GM12878 (cell line): ENCODE measurements at regions not wholly inside any gene's neighbourhood (a gene's known extent, or its start where the extent isn't known, plus 50 kb on each side); places are given as distances from the start of the nearest gene placed in this dataset.

Source experiments
- ASH2L ChIP-seq: fragments of 300-600, 200-600 bp; sonication (generic); IDR thresholded peaks from 2 replicates; pipeline ENCODE4 v1.6.1; 2017; ENCODE audit warnings: low read depth, mild to moderate bottlenecking, borderline replicate concordance
- ATF7 ChIP-seq: fragments of 450-650 bp; IDR thresholded peaks from 2 replicates; pipeline ENCODE4 v1.6.1; 2016; ENCODE audit warnings: low read depth, mild to moderate bottlenecking
- BMI1 ChIP-seq: fragments of 450-650 bp; IDR thresholded peaks from 2 replicates; pipeline ENCODE4 v1.6.1; 2016; ENCODE audit warnings: mild to moderate bottlenecking, moderate library complexity, borderline replicate concordance
- BRCA1 ChIP-seq: IDR thresholded peaks from 2 replicates; pipeline ENCODE4 v1.6.1; 2011; ENCODE audit warnings: low read depth, low read length, improper control_type of control experiment
- CBX3 ChIP-seq: fragments of 200-600 bp; sonication (generic); IDR thresholded peaks from 2 replicates; pipeline ENCODE4 v1.6.1; 2016; ENCODE audit warnings: low read depth, borderline replicate concordance
- CHD1 ChIP-seq: IDR thresholded peaks from 2 replicates; pipeline ENCODE4 v1.6.1; 2012; ENCODE audit warnings: low read depth, low read length, improper control_type of control experiment
- CTCF ChIP-seq, 3 experiments: IDR thresholded peaks in 2 of 3; conservative IDR thresholded peaks in 1 of 3; 2 replicates each; pipeline ENCODE4 v1.5.1; 2011; ENCODE audit warnings: low read depth in 3 of 3, low read length in 3 of 3, mild to moderate bottlenecking in 3 of 3, control low read depth in 2 of 3, moderate library complexity in 2 of 3, inconsistent platforms in 1 of 3, mixed read lengths in 1 of 3; ENCODE audit not compliant: control insufficient read depth in 2 of 3, insufficient read depth in 1 of 3; ENCODE audit errors: extremely low read depth in 1 of 3
- EED ChIP-seq: sonication (generic); IDR thresholded peaks from 2 replicates; pipeline ENCODE4 v1.6.1; 2016; ENCODE audit warnings: antibody characterized with exemption, low read depth
- EGR1 ChIP-seq, 2 experiments: IDR thresholded peaks; 1 replicate in 1 of 2; 2 replicates in 1 of 2; pipeline ENCODE4 v1.6.1; 2011 to 2012; ENCODE audit warnings: low read depth in 2 of 2, low read length in 2 of 2, borderline replicate concordance in 1 of 2, mild to moderate bottlenecking in 1 of 2, moderate library complexity in 1 of 2
- EZH2 ChIP-seq: IDR thresholded peaks from 2 replicates; pipeline ENCODE4 v1.6.1; 2012; ENCODE audit warnings: low read depth, mild to moderate bottlenecking, control low read depth, inconsistent platforms, low read length, borderline replicate concordance; ENCODE audit not compliant: control insufficient read depth
- IKZF2 ChIP-seq, 2 experiments: fragments of 450-650 bp; IDR thresholded peaks; 2 replicates each; pipeline ENCODE4 v1.6.1; 2017; ENCODE audit warnings: mild to moderate bottlenecking in 2 of 2, moderate library complexity in 2 of 2
- IRF3 ChIP-seq: fragments of 450-650 bp; IDR thresholded peaks from 2 replicates; pipeline ENCODE4 v1.6.1; 2014; ENCODE audit warnings: mild to moderate bottlenecking
- NFYA ChIP-seq: IDR thresholded peaks from 2 replicates; pipeline ENCODE4 v1.6.1; 2011; ENCODE audit warnings: low read depth, mild to moderate bottlenecking, low read length, improper control_type of control experiment, borderline replicate concordance
- POLR2A ChIP-seq: IDR thresholded peaks from 2 replicates; pipeline ENCODE4 v1.6.1; 2011; ENCODE audit warnings: low read depth, mild to moderate bottlenecking, low read length
- RAD51 ChIP-seq: fragments of 450-650 bp; IDR thresholded peaks from 2 replicates; pipeline ENCODE4 v1.6.1; 2016; ENCODE audit warnings: moderate library complexity, mild to moderate bottlenecking, inconsistent platforms
- RBBP5 ChIP-seq: fragments of 200-600 bp; sonication (generic); conservative IDR thresholded peaks from 2 replicates; pipeline ENCODE4 v1.6.1; 2016
- SIX5 ChIP-seq: IDR thresholded peaks from 2 replicates; pipeline ENCODE4 v1.6.1; 2011; ENCODE audit warnings: mild to moderate bottlenecking, low read depth, low read length, moderate library complexity; ENCODE audit not compliant: severe bottlenecking
- TBL1XR1 ChIP-seq: IDR thresholded peaks from 2 replicates; pipeline ENCODE4 v1.6.1; 2012; ENCODE audit warnings: low read depth, low read length, improper control_type of control experiment
- USF2 ChIP-seq: IDR thresholded peaks from 2 replicates; pipeline ENCODE4 v1.6.1; 2011; ENCODE audit warnings: low read depth, low read length, improper control_type of control experiment, borderline replicate concordance
- ZBTB40 ChIP-seq: fragments of 450-650 bp; IDR thresholded peaks from 2 replicates; pipeline ENCODE4 v1.6.1; 2016; ENCODE audit warnings: mild to moderate bottlenecking, moderate library complexity, borderline replicate concordance
- ZNF274 ChIP-seq: IDR thresholded peaks from one replicate; pipeline ENCODE4 v1.8.0; 2011; ENCODE audit not compliant: insufficient read length, insufficient read depth
- ZNF384 ChIP-seq: IDR thresholded peaks from 2 replicates; pipeline ENCODE4 v1.6.1; 2012; ENCODE audit warnings: low read depth, mild to moderate bottlenecking, low read length, improper control_type of control experiment, borderline replicate concordance
- ZZZ3 ChIP-seq: IDR thresholded peaks from 2 replicates; pipeline ENCODE4 v1.6.1; 2011; ENCODE audit warnings: low read depth; ENCODE audit not compliant: control insufficient read depth, insufficient read length

- TF ChIP-seq IKZF2 (IDR thresholded peaks at IDR 0.05) (peak; percentile 46 to 62; a peak in 3 of 4 replicates), EZH2 (no peak), ATF7 (no peak), CTCF (IDR thresholded peaks at IDR 0.05 in 2 of 3, conservative IDR thresholded peaks at IDR 0.05 in 1 of 3; ENCODE audit: control insufficient read depth in 2 of 3, extremely low read depth in 1 of 3, insufficient read depth in 1 of 3, low read depth in 3 of 3, low read length in 3 of 3) (no peak), BMI1 (no peak), BRCA1 (no peak), EED (peak; percentile 40; the same call in 1 of the 2 replicates), SIX5 (no peak), ZNF384 (no peak), USF2 (no peak; the same call in 1 of the 2 replicates), ZNF274 (no peak), RAD51 (peak; percentile 71), TBL1XR1 (no peak), CBX3 (no peak), NFYA (no peak), CHD1 (no peak), ASH2L (no peak), RBBP5 (no peak), ZBTB40 (no peak), EGR1 (IDR thresholded peaks at IDR 0.05; ENCODE audit: borderline replicate concordance in 1 of 2, low read depth in 2 of 2, low read length in 2 of 2) (no peak), ZZZ3 (no peak), IRF3 (no peak), POLR2A (no peak)
These were observed 52.2 kb upstream of the CAB39 start (continued) for GRCh38 chr2:230660294-230661060.
